Lung (tissue), 1 donor: ENCODE measurements at regions not wholly inside any gene's neighbourhood (a gene's known extent, or its start where the extent isn't known, plus 50 kb on each side); places are given as distances from the start of the nearest gene placed in this dataset. TPM values are rescaled to one million over a fixed set of nuclear protein-coding genes. Genes with fewer than 3 reads are reported as not detected.

Experiments
- small RNA-seq: library from RNA; depleted of rRNA; stranded (forward); fragments of <200 nt; gene quantifications from one replicate; pipeline ENCODE3, GENCODE V24; 2014; ENCODE audit warnings: low replicate concordance

Small RNA genes in the stretch of these regions (small RNA-seq; reads per million reads assigned to genes)
- gene MIR30A (2,718 reads per million, percentile 100 among the genes with 10 or more reads in this experiment), gene MIR30C2 (29.7 reads per million, percentile 97 among the genes with 10 or more reads in this experiment), gene RNU4-66P (not detected)
